ENCODE measurements at regions not wholly inside any gene's neighbourhood (a gene's known extent, or its start where the extent isn't known, plus 50 kb on each side); places are given as distances from the start of the nearest gene placed in this dataset.
A peak's percentile ranks its signal among the peaks of the same experiment; 100 is the strongest.

DNA sequence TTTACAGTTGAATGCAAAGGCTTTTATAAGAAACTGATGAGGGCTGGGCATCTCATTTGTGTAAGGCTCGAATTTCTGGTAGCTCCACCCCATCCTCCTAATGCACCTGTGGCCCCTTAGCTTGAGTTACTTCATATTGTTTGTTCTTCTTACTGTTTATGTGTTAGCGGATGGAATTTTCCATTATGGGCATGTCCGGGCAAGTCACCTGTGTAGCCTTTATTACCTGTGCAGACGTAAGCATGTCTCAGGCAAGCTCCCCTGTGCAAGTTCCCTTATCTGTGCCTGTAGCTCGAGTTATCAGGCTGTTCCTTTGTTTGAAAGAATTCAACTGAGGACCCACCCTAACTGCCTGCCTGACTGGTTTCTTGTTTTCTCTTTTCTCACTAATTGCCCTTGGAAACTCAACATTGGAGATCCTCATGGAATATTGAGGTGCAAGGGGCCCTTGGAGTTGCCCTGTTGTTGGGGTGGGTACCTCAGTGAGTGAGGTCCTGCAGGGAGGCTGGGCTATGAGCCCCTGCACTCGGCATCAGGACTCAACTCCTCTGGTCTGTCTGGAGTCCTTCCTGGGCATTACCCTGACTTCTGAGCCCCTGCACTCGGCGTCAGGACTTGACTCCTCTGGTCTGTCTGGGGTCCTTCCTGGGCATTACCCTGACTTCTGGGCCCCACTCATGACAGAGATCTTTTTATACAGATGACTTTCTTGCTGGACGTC lies 207.9 kb upstream of the SULF2 start:
- DNase-seq (no peak), ATAC-seq (no peak)
- intact Hi-C loops (cut with DNase I, micrococcal nuclease): no loop called here
- Histone ChIP-seq H3K9me3 (peaks cover 12% of the 10 kb centered on the region), H3K4me3 (no peak overlapping the region), H3K4me1 (ENCODE audit: low read depth) (peaks cover 11% of the 10 kb centered on the region), H3K36me3 (ENCODE audit: low read depth) (no peaks in the 10 kb centered on the region)
- TF ChIP-seq, protein P1, sequence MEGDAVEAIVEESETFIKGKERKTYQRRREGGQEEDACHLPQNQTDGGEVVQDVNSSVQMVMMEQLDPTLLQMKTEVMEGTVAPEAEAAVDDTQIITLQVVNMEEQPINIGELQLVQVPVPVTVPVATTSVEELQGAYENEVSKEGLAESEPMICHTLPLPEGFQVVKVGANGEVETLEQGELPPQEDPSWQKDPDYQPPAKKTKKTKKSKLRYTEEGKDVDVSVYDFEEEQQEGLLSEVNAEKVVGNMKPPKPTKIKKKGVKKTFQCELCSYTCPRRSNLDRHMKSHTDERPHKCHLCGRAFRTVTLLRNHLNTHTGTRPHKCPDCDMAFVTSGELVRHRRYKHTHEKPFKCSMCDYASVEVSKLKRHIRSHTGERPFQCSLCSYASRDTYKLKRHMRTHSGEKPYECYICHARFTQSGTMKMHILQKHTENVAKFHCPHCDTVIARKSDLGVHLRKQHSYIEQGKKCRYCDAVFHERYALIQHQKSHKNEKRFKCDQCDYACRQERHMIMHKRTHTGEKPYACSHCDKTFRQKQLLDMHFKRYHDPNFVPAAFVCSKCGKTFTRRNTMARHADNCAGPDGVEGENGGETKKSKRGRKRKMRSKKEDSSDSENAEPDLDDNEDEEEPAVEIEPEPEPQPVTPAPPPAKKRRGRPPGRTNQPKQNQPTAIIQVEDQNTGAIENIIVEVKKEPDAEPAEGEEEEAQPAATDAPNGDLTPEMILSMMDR (IDR thresholded peaks at IDR 0.05): no peak

DNA sequence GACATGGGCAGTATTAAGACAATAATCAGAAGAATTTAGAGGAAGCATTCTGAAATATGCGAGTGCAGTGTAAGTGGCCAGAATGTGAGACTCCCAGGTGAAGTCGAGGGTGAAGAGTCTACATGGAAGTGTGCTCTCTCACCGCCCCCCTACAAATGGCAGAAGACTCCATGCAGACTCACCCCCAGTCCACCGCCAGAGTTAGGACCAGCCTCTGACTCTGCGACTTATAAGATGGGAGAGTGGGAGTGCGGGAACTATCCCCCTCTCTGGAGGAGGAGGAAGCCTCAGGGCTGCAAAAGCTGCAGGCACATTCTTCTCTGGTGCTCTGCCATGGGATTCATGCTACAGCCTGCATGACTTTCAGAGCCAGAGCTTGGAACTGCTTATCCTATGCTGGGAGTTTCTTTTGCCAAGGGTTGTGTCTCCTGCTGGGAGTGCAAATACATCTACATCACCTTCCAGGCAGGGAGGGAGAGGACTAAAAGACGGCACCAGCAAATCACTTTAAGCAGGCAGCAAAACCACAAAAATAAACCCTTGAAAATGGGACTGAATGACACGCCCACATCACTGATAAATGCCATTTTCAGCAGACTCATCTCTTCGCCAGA lies 206.7 kb upstream of the SULF2 start:
- peaks cover 12% of the 10 kb centered on the region for H3K9me3 ChIP-seq
- peaks cover 11% of the 10 kb centered on the region for H3K4me1 ChIP-seq (ENCODE audit: low read depth)
- intact Hi-C loops (cut with DNase I, micrococcal nuclease): no loop called here
- no peak overlapping the region for H3K4me3 ChIP-seq
- TF ChIP-seq, protein P1 (IDR thresholded peaks at IDR 0.05): no peak
- no peak for ATAC-seq
- no peak for DNase-seq
- no peaks in the 10 kb centered on the region for H3K36me3 ChIP-seq (ENCODE audit: low read depth)

GRCh38 chr20:47990507-47991150 lies 205.3 kb upstream of the SULF2 start:
- peaks cover 12% of the 10 kb centered on the region for H3K9me3 ChIP-seq
- ATAC-seq: no peak

GRCh38 chr20:47989957-47990356 lies 204.7 kb upstream of the SULF2 start:
- peak in 1 of 3 donors; percentile 39 for DNase-seq

More at GRCh38 chr20:47990507-47991150, 205.3 kb upstream of the SULF2 start:
- H3K36me3 ChIP-seq (ENCODE audit: low read depth): no peaks in the 10 kb centered on the region
- no peak for DNase-seq
- no peak overlapping the region for H3K4me3 ChIP-seq
- intact Hi-C loops (cut with DNase I, micrococcal nuclease): no loop called here
- TF ChIP-seq, protein P1 (IDR thresholded peaks at IDR 0.05): no peak
- H3K4me1 ChIP-seq (ENCODE audit: low read depth): peaks cover 11% of the 10 kb centered on the region

DNA sequence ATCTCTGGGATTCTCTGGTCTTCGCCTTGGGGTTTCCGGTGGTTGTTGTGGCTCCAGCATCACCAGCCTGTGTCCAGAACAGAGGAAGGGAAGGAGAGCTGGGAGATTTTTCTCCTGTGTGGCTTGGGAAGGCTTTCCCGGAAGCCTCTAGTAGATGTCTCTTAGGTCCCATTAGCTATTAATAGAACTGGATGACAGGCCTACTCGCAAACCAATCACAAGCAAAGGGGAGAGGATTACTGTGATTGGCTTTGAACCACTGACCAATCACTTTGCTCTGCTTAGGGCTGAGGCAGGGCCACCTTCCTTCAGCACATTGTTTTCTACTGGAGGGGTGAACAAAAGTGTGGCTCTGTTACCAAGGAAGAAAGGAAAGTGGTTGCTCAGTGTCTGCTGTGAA lies 203.4 kb upstream of the SULF2 start:
- ATAC-seq: no peak
- Histone ChIP-seq H3K9me3 (peaks cover 10% of the 10 kb centered on the region), H3K36me3 (ENCODE audit: low read depth) (no peaks in the 10 kb centered on the region), H3K4me3 (no peak overlapping the region), H3K4me1 (ENCODE audit: low read depth) (peaks cover 11% of the 10 kb centered on the region)
- DNase-seq: no peak
- intact Hi-C loops (cut with DNase I, micrococcal nuclease): no loop called here
- TF ChIP-seq, protein P1 (IDR thresholded peaks at IDR 0.05): no peak

More at GRCh38 chr20:47989957-47990356, 204.7 kb upstream of the SULF2 start:
- intact Hi-C loops (cut with DNase I, micrococcal nuclease): no loop called here
- H3K4me1 ChIP-seq (ENCODE audit: low read depth): peaks cover 11% of the 10 kb centered on the region
- peak; percentile 94 for ATAC-seq
- peaks cover 12% of the 10 kb centered on the region for H3K9me3 ChIP-seq
- H3K36me3 ChIP-seq (ENCODE audit: low read depth): no peaks in the 10 kb centered on the region
- TF ChIP-seq, protein P1 (IDR thresholded peaks at IDR 0.05): no peak
- H3K4me3 ChIP-seq: no peak overlapping the region
